B cell (primary cell): ENCODE measurements at regions not wholly inside any gene's neighbourhood (a gene's known extent, or its start where the extent isn't known, plus 50 kb on each side); places are given as distances from the start of the nearest gene placed in this dataset.

Experiments
- ATAC-seq: fragments of 200-7000 bp; cut with Tn5 transposase; one replicate; pipeline ENCODE4 v1.10.0; 2021; ENCODE audit warnings: low read depth, mild to moderate bottlenecking, moderate number of reproducible peaks, moderate library complexity
- CTCF ChIA-PET: fragments of 350-600 bp; sonication (Branson Sonifier 250); formaldehyde crosslinking; loops from one replicate; lab custom pipeline; 2021; ENCODE audit warnings: antibody characterized with exemption, inconsistent platforms; lab: Charles Lee
- POLR2A ChIA-PET: fragments of 350-600 bp; sonication (Branson Sonifier 250); formaldehyde crosslinking; loops from one replicate; lab custom pipeline; 2021; ENCODE audit warnings: antibody characterized with exemption; lab: Charles Lee
- DNase-seq: peaks from one replicate; pipeline ENCODE4 v3.0.0; 2013
- H2AFZ ChIP-seq: 2 replicates; pipeline ENCODE4 v1.6.1; 2012; ENCODE audit warnings: mild to moderate bottlenecking, low read depth, low read length; ENCODE audit not compliant: insufficient read depth, poor library complexity, severe bottlenecking
- H3K27ac ChIP-seq, 2 donors: 1 replicate in 1 of 2; 2 replicates in 1 of 2; pipeline ENCODE4 v1.5.1; 2012 to 2013; ENCODE audit warnings: low read length in 2 of 2, mild to moderate bottlenecking in 2 of 2, moderate library complexity in 1 of 2
- H3K27me3 ChIP-seq, 4 experiments: fragments of 200-600 bp in 1 of 4; sonication (generic) in 1 of 4; replicated peaks in 1 of 4; 1 replicate in 2 of 4; 2 replicates in 2 of 4; pipeline versions ENCODE4 v1.6.1 to v1.7.0; 2013 to 2016; ENCODE audit warnings: low read length in 3 of 4, mild to moderate bottlenecking in 2 of 4, mixed read lengths in 1 of 4, moderate library complexity in 1 of 4; ENCODE audit not compliant: insufficient read depth in 4 of 4, control insufficient read depth in 3 of 4; ENCODE audit errors: control extremely low read depth in 1 of 4
- H3K36me3 ChIP-seq, 2 experiments: replicated peaks in 1 of 2; 1 replicate in 1 of 2; 2 replicates in 1 of 2; pipeline versions ENCODE4 v1.6.1 to v1.7.1; 2013; ENCODE audit warnings: low read length in 1 of 2; ENCODE audit not compliant: insufficient read depth in 2 of 2, control insufficient read depth in 1 of 2; ENCODE audit errors: control extremely low read depth in 1 of 2, extremely low read depth in 1 of 2
- H3K4me1 ChIP-seq, 2 donors: fragments of 200-600 bp in 1 of 2; sonication (generic) in 1 of 2; 1 replicate in 1 of 2; 2 replicates in 1 of 2; pipeline versions ENCODE4 v1.5.1 to v1.6.1; 2013 to 2017; ENCODE audit warnings: low read length in 2 of 2; ENCODE audit not compliant: control insufficient read depth in 2 of 2, insufficient read depth in 2 of 2
- H3K4me2 ChIP-seq: replicated peaks from 2 replicates; pipeline ENCODE3; 2012; ENCODE audit warnings: mild to moderate bottlenecking, low read depth, low read length; ENCODE audit not compliant: poor library complexity, severe bottlenecking
- H3K4me3 ChIP-seq, 5 experiments: fragments of 200-600 bp in 1 of 5; sonication (generic) in 1 of 5; 1 replicate in 3 of 5; 2 replicates in 2 of 5; pipeline versions ENCODE4 v1.5.1 to v1.7.0; 2011 to 2016; ENCODE audit warnings: low read length in 4 of 5, mild to moderate bottlenecking in 4 of 5, low read depth in 2 of 5, control low read depth in 1 of 5, moderate library complexity in 1 of 5; ENCODE audit not compliant: insufficient read depth in 1 of 5; ENCODE audit errors: control extremely low read depth in 1 of 5, extremely low read depth in 1 of 5
- H3K79me2 ChIP-seq: fragments of 200-600 bp; sonication (generic); one replicate; pipeline ENCODE4 v1.6.0; 2016; ENCODE audit warnings: low read length; ENCODE audit not compliant: control insufficient read depth, insufficient read depth
- H3K9ac ChIP-seq: fragments of 200-600 bp; sonication (generic); 2 replicates; pipeline ENCODE4 v1.6.1; 2017; ENCODE audit warnings: mild to moderate bottlenecking, low read length, moderate library complexity
- H3K9me3 ChIP-seq, 3 donors: one replicate each; pipeline versions ENCODE4 v1.6.1 to v1.7.1; 2013; ENCODE audit warnings: low read length in 2 of 3; ENCODE audit not compliant: control insufficient read depth in 2 of 3, insufficient read depth in 1 of 3; ENCODE audit errors: control extremely low read depth in 1 of 3
- H4K20me1 ChIP-seq: 2 replicates; pipeline ENCODE4 v1.6.0; 2012; ENCODE audit warnings: mild to moderate bottlenecking, low read length; ENCODE audit not compliant: insufficient read depth, control insufficient read depth, poor library complexity, severe bottlenecking
- H3K27ac Mint-ChIP-seq: one replicate; pipeline ENCODE4 v1.8.0; 2021; ENCODE audit warnings: mixed read lengths
- H3K27me3 Mint-ChIP-seq: one replicate; pipeline ENCODE4 v1.8.0; 2021; ENCODE audit warnings: mixed read lengths
- H3K4me1 Mint-ChIP-seq: one replicate; pipeline ENCODE4 v1.8.0; 2021; ENCODE audit warnings: mixed read lengths
- H3K4me3 Mint-ChIP-seq: one replicate; pipeline ENCODE4 v1.8.0; 2021; ENCODE audit warnings: mixed read lengths
- H3K9me3 Mint-ChIP-seq: one replicate; pipeline ENCODE4 v1.8.0; 2022; ENCODE audit warnings: mixed read lengths; ENCODE audit not compliant: insufficient read depth
- EZH2 ChIP-seq: IDR thresholded peaks from 2 replicates; pipeline ENCODE4 v1.6.1; 2012; ENCODE audit warnings: borderline replicate concordance, low read depth, mild to moderate bottlenecking, moderate library complexity, low read length; ENCODE audit not compliant: insufficient read depth, poor library complexity, severe bottlenecking
- WGBS: methylation state at CpG from one replicate; pipeline ENCODE4 v1.1.5; 2013; ENCODE audit warnings: missing lambda C conversion rate; ENCODE audit not compliant: insufficient coverage; 5-methylcytosine and 5-hydroxymethylcytosine counted together
- intact Hi-C: fragments of 100-400 bp; cut with micrococcal nuclease; formaldehyde crosslinking; loops from one replicate; pipeline ENCODE4 v1.10.0; 2022
- TF ChIP-seq, protein P1 (sequence below): fragments of 200-600 bp; IDR thresholded peaks from one replicate; pipeline ENCODE4 v1.8.0; 2022; ENCODE audit warnings: antibody characterized with exemption, mild to moderate bottlenecking

DNA sequence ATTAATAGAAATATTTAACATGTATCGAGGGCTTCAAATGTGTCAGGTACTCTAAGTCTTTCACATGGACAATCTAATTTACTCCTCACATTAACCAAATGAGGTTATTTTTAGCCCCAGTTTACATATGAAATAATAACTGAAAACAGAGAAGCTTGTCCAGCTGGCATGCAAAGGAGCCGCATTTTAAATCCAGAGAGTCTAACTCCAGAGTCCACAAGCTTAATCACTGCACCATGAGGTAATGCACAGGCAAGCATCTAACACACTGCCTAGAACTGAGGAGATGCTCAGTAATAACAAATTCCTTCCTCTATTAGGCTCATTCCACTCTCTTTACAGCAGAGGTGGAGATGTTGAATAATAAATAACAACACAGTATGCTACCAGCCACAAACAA, 165.7 kb upstream of the GUCY1A2 start:
- no peaks in the 10 kb centered on the region for H3K4me1 ChIP-seq
- no peaks in the 10 kb centered on the region for H4K20me1 ChIP-seq
- no peak overlapping the region for H3K27ac Mint-ChIP-seq
- no peak for ATAC-seq
- TF ChIP-seq, protein P1, sequence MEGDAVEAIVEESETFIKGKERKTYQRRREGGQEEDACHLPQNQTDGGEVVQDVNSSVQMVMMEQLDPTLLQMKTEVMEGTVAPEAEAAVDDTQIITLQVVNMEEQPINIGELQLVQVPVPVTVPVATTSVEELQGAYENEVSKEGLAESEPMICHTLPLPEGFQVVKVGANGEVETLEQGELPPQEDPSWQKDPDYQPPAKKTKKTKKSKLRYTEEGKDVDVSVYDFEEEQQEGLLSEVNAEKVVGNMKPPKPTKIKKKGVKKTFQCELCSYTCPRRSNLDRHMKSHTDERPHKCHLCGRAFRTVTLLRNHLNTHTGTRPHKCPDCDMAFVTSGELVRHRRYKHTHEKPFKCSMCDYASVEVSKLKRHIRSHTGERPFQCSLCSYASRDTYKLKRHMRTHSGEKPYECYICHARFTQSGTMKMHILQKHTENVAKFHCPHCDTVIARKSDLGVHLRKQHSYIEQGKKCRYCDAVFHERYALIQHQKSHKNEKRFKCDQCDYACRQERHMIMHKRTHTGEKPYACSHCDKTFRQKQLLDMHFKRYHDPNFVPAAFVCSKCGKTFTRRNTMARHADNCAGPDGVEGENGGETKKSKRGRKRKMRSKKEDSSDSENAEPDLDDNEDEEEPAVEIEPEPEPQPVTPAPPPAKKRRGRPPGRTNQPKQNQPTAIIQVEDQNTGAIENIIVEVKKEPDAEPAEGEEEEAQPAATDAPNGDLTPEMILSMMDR, result no peak
- TF ChIP-seq EZH2, result no peak
- H3K9me3 Mint-ChIP-seq, result no peaks in the 10 kb centered on the region
- no peak overlapping the region for H3K4me3 ChIP-seq
- H3K9me3 ChIP-seq, result no peaks in the 10 kb centered on the region
- H3K36me3 ChIP-seq, result no peaks in the 10 kb centered on the region
- no peaks in the 10 kb centered on the region for H3K27me3 Mint-ChIP-seq
- no peaks in the 10 kb centered on the region for H3K27me3 ChIP-seq
- CTCF ChIA-PET, result no interaction called here
- no peak overlapping the region for H2AFZ ChIP-seq
- no peak overlapping the region for H3K9ac ChIP-seq
- no peaks in the 10 kb centered on the region for H3K79me2 ChIP-seq
- no peak overlapping the region for H3K27ac ChIP-seq
- 100% methylated on average over 1 of the region's 2 CpGs for WGBS
- intact Hi-C loops, result no loop called here
- POLR2A ChIA-PET, result no interaction called here
- H3K4me1 Mint-ChIP-seq, result no peaks in the 10 kb centered on the region
- no peak overlapping the region for H3K4me2 ChIP-seq
- H3K4me3 Mint-ChIP-seq, result no peak overlapping the region
- no peak for DNase-seq

DNA sequence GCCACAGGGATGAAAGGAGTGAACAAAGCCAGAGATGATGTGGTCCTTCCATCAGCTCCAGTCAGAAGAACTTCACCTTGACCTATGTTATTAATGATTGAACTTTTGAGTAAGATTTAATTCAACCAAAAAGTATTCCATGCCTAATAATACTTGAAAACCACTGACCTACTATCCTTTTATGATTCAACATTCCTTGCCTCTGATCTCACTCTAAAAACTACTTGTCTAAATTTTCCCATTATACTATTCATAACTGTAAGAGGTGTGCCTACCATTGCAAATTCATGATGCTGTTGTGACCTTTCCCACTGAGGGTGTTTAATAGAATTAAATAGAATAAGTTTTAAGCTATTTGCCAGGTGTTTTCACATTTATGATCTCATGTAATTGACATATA, 164.7 kb upstream of the GUCY1A2 start:
- H3K4me1 Mint-ChIP-seq, result no peaks in the 10 kb centered on the region
- CTCF ChIA-PET, result no interaction called here
- Histone ChIP-seq H3K4me3 (no peak overlapping the region), H3K27me3 (no peaks in the 10 kb centered on the region), H3K9ac (no peak overlapping the region), H4K20me1 (no peaks in the 10 kb centered on the region), H2AFZ (no peak overlapping the region), H3K4me1 (no peaks in the 10 kb centered on the region), H3K79me2 (no peaks in the 10 kb centered on the region), H3K9me3 (no peaks in the 10 kb centered on the region), H3K27ac (no peak overlapping the region), H3K36me3 (no peaks in the 10 kb centered on the region), H3K4me2 (no peak overlapping the region)
- DNase-seq (no peak), ATAC-seq (no peak)
- POLR2A ChIA-PET, result no interaction called here
- H3K27me3 Mint-ChIP-seq, result no peaks in the 10 kb centered on the region
- TF ChIP-seq, protein P1, result no peak
- no peak for TF ChIP-seq EZH2
- H3K9me3 Mint-ChIP-seq, result no peaks in the 10 kb centered on the region
- intact Hi-C loops, result no loop called here
- H3K4me3 Mint-ChIP-seq, result no peak overlapping the region
- no peak overlapping the region for H3K27ac Mint-ChIP-seq
